IMR-90 (cell line): ENCODE measurements at regions not wholly inside any gene's neighbourhood (a gene's known extent, or its start where the extent isn't known, plus 50 kb on each side); places are given as distances from the start of the nearest gene placed in this dataset.

Experiments
- ATAC-seq: fragments of 200-7000 bp; cut with Tn5 transposase; 2 replicates; pipeline ENCODE4 v1.9.1; 2020; ENCODE audit warnings: low read depth, mild to moderate bottlenecking, moderate library complexity
- BruUV-seq: library from RNA; stranded (reverse); fragments of 400-500 nt; replicated peaks from 2 replicates; lab custom pipeline; 2021; lab: Mats Ljungman, UMichigan
- CTCF ChIA-PET: fragments of 300-600 bp; formaldehyde crosslinking; extraction: SDS; loops from one replicate; lab custom pipeline; 2021; ENCODE audit warnings: antibody characterized with exemption; lab: Yijun Ruan, JAX
- POLR2A ChIA-PET: fragments of 300-600 bp; sonication (Branson Sonifier 250); formaldehyde crosslinking; loops from one replicate; lab custom pipeline; 2022; ENCODE audit warnings: antibody characterized with exemption; ENCODE audit not compliant: unreplicated experiment; lab: Charles Lee
- DNase-seq: peaks from one replicate; pipeline ENCODE4 v3.0.0; 2013
- H2AFZ ChIP-seq: replicated peaks from 2 replicates; pipeline ENCODE3; 2013; ENCODE audit warnings: low read length, mild to moderate bottlenecking; ENCODE audit not compliant: poor library complexity
- H2AK5ac ChIP-seq: 2 replicates; pipeline ENCODE4 v1.6.1; 2013; ENCODE audit warnings: low read depth, low read length, inconsistent platforms
- H2AK9ac ChIP-seq: replicated peaks from 2 replicates; pipeline ENCODE3; 2013; ENCODE audit warnings: mild to moderate bottlenecking, low read depth, low read length, moderate library complexity; ENCODE audit not compliant: poor library complexity
- H2BK120ac ChIP-seq: 2 replicates; pipeline ENCODE4 v1.6.1; 2013; ENCODE audit warnings: low read depth, low read length, inconsistent platforms
- H2BK15ac ChIP-seq: 3 replicates; pipeline ENCODE4 v1.6.1; 2013; ENCODE audit warnings: low read depth, low read length, inconsistent platforms
- H2BK20ac ChIP-seq: 2 replicates; pipeline ENCODE4 v1.6.1; 2013; ENCODE audit warnings: low read depth, mild to moderate bottlenecking, inconsistent platforms, low read length, moderate library complexity
- H2BK5ac ChIP-seq: 2 replicates; pipeline ENCODE4 v1.6.1; 2013; ENCODE audit warnings: mild to moderate bottlenecking, low read depth, low read length, inconsistent platforms; ENCODE audit not compliant: poor library complexity, severe bottlenecking
- H3K14ac ChIP-seq: replicated peaks from 2 replicates; pipeline ENCODE4 v1.6.1; 2013; ENCODE audit warnings: low read depth, low read length, inconsistent platforms
- H3K18ac ChIP-seq: 2 replicates; pipeline ENCODE4 v1.6.1; 2013; ENCODE audit warnings: low read depth, low read length, control low read depth
- H3K23ac ChIP-seq: 2 replicates; pipeline ENCODE4 v1.6.1; 2013; ENCODE audit warnings: low read depth, low read length, inconsistent platforms
- H3K27ac ChIP-seq: 2 replicates; pipeline ENCODE4 v1.5.1; 2013; ENCODE audit warnings: mild to moderate bottlenecking, control low read depth, low read length; ENCODE audit not compliant: insufficient read depth
- H3K27me3 ChIP-seq: 2 replicates; pipeline ENCODE4 v1.6.1; 2013; ENCODE audit warnings: low read length; ENCODE audit not compliant: control insufficient read depth, insufficient read depth
- H3K36me3 ChIP-seq: 2 replicates; pipeline ENCODE4 v1.6.1; 2013; ENCODE audit warnings: low read length, mixed read lengths; ENCODE audit not compliant: control insufficient read depth, insufficient read depth
- H3K4ac ChIP-seq: 2 replicates; pipeline ENCODE4 v1.6.1; 2013; ENCODE audit warnings: low read depth, low read length, inconsistent platforms
- H3K4me1 ChIP-seq: 2 replicates; pipeline ENCODE4 v1.6.1; 2013; ENCODE audit warnings: low read length, mixed read lengths; ENCODE audit not compliant: control insufficient read depth, insufficient read depth
- H3K4me2 ChIP-seq: 2 replicates; pipeline ENCODE4 v1.6.1; 2013; ENCODE audit warnings: low read depth, mild to moderate bottlenecking, control low read depth, low read length, moderate library complexity
- H3K4me3 ChIP-seq: 2 replicates; pipeline ENCODE4 v1.5.1; 2013; ENCODE audit warnings: low read depth, mild to moderate bottlenecking, control low read depth, low read length, moderate library complexity; ENCODE audit not compliant: insufficient read depth
- H3K56ac ChIP-seq: 2 replicates; pipeline ENCODE4 v1.6.1; 2013; ENCODE audit warnings: low read length, inconsistent platforms; ENCODE audit not compliant: insufficient read depth; ENCODE audit errors: extremely low read depth
- H3K79me1 ChIP-seq, 2 experiments: 2 replicates each; pipeline ENCODE4 v1.6.1; 2013; ENCODE audit warnings: low read length in 2 of 2, inconsistent platforms in 1 of 2, low read depth in 1 of 2
- H3K9ac ChIP-seq: 2 replicates; pipeline ENCODE4 v1.6.1; 2013; ENCODE audit warnings: low read depth, low read length, control low read depth
- H3K9me1 ChIP-seq: 2 replicates; pipeline ENCODE4 v1.6.1; 2013; ENCODE audit warnings: low read length, inconsistent platforms; ENCODE audit not compliant: insufficient read depth
- H3K9me3 ChIP-seq: 2 replicates; pipeline ENCODE4 v1.6.1; 2013; ENCODE audit warnings: low read length; ENCODE audit not compliant: control insufficient read depth, insufficient read depth
- H4K20me1 ChIP-seq: 2 replicates; pipeline ENCODE4 v1.6.1; 2013; ENCODE audit warnings: low read length, inconsistent platforms; ENCODE audit not compliant: insufficient read depth
- H4K5ac ChIP-seq: 2 replicates; pipeline ENCODE4 v1.6.1; 2013; ENCODE audit warnings: mild to moderate bottlenecking, low read depth, low read length, control low read depth
- H4K8ac ChIP-seq, 2 experiments: 2 replicates each; pipeline ENCODE4 v1.6.1; 2013; ENCODE audit warnings: low read depth in 2 of 2, low read length in 2 of 2, control low read depth in 1 of 2, inconsistent platforms in 1 of 2
- H4K91ac ChIP-seq: 2 replicates; pipeline ENCODE4 v1.6.1; 2013; ENCODE audit warnings: low read depth, low read length, inconsistent platforms; ENCODE audit not compliant: insufficient read depth
- BHLHE40 ChIP-seq: fragments of 150-350 bp; IDR thresholded peaks from 2 replicates; pipeline ENCODE4 v1.6.1; 2016; ENCODE audit warnings: mild to moderate bottlenecking, low read depth, low read length
- CEBPB ChIP-seq: IDR thresholded peaks from 2 replicates; pipeline ENCODE4 v1.6.1; 2012; ENCODE audit warnings: low read depth, low read length, improper control_type of control experiment
- FOS ChIP-seq: fragments of 150-350 bp; IDR thresholded peaks from 2 replicates; pipeline ENCODE4 v1.6.1; 2016; ENCODE audit warnings: low read depth, low read length
- MAFK ChIP-seq: IDR thresholded peaks from 2 replicates; pipeline ENCODE4 v1.6.1; 2012; ENCODE audit warnings: low read depth, low read length, improper control_type of control experiment
- MXI1 ChIP-seq: IDR thresholded peaks from 2 replicates; pipeline ENCODE4 v1.6.1; 2012; ENCODE audit warnings: low read depth, mild to moderate bottlenecking, low read length, moderate library complexity, borderline replicate concordance
- POLR2A ChIP-seq: IDR thresholded peaks from 2 replicates; pipeline ENCODE4 v1.6.1; 2012; ENCODE audit warnings: mild to moderate bottlenecking, low read depth, low read length
- RAD21 ChIP-seq: IDR thresholded peaks from 2 replicates; pipeline ENCODE4 v1.6.1; 2012; ENCODE audit warnings: low read length, improper control_type of control experiment
- RCOR1 ChIP-seq: IDR thresholded peaks from 2 replicates; pipeline ENCODE4 v1.6.1; 2012; ENCODE audit warnings: mild to moderate bottlenecking, low read length, improper control_type of control experiment; ENCODE audit not compliant: insufficient replicate concordance
- RFX5 ChIP-seq: IDR thresholded peaks from 2 replicates; pipeline ENCODE4 v1.8.0; 2012; ENCODE audit warnings: low read depth, mild to moderate bottlenecking, low read length, moderate library complexity
- SMC3 ChIP-seq: fragments of 150-350 bp; IDR thresholded peaks from 2 replicates; pipeline ENCODE4 v1.6.1; 2016; ENCODE audit warnings: low read depth, mild to moderate bottlenecking, antibody characterized with exemption, low read length, moderate library complexity
- WGBS, 2 experiments: methylation state at CpG; one replicate each; pipeline versions ENCODE4 v1.1.5 to v1.1.7; 2013; ENCODE audit warnings: missing lambda C conversion rate in 2 of 2; ENCODE audit not compliant: insufficient read length in 1 of 2; ENCODE audit errors: extremely low coverage in 2 of 2; 5-methylcytosine and 5-hydroxymethylcytosine counted together
- dilution Hi-C: fragments of 300-500 bp; cut with HindIII; formaldehyde crosslinking; loops from one replicate; pipeline ENCODE4 v1.14.3; 2018; ENCODE audit warnings: low sequenced_read_pairs; ENCODE audit not compliant: unreplicated experiment
- in situ Hi-C: fragments of 300-500 bp; cut with MboI; formaldehyde crosslinking; loops from 3 replicates; pipeline ENCODE4 v1.14.3; 2019; ENCODE audit warnings: low sequenced_read_pairs, inconsistent platforms, mixed read lengths
- intact Hi-C: fragments of 100-400 bp; cut with micrococcal nuclease; formaldehyde crosslinking; loops from 2 replicates; pipeline ENCODE4 v1.10.0; 2022
- TF ChIP-seq, protein P1 (sequence below): conservative IDR thresholded peaks from 2 replicates; pipeline ENCODE4 v1.5.1; 2012; ENCODE audit warnings: mild to moderate bottlenecking, low read depth, low read length, improper control_type of control experiment
- TF ChIP-seq, protein P2 (sequence below): fragments of 150-350 bp; IDR thresholded peaks from 2 replicates; pipeline ENCODE4 v1.6.1; 2017; ENCODE audit warnings: mild to moderate bottlenecking, antibody characterized with exemption, low read length, low read depth

DNA sequence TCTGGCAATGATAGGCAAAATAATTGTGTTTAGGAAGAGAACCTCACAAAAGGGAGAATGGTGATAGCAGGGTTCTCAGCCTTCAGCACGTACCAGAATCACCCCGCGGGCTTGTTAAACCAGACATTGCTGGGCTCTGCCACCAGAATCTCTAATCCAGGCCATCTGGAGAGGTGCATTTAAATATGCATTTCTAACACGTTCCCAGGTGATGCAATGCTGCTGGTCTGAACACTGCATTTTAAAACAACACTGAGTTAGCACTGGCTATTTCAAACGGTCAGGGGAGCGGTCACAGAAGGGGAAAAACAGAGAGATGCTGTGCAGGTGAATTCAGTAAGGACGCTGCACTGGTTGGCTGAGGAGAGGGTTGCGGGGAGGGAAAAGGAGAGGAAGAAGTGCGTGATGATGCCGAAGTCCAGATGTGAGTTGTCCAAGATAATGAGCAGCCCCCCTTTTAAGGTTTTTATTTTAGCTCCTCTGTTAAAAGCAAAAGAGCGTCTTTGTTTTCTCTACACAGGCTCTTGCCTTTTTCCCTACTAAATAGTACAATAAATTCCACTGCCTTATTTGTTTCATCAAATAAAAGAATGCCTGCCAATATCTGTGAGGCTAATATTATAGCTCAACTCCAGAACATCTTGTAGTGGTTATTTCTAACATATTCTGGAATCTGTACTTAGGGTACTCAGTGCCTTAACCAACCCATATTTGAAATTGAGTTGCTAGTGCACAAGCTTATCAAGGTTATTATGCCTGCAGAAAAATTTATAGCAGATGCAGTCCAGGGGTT, 109.6 kb upstream of the POU2AF2 start:
- Histone ChIP-seq H3K79me1 (no peaks in the 10 kb centered on the region), H3K9ac (no peak overlapping the region), H3K56ac (no peak overlapping the region), H3K4me2 (no peak overlapping the region), H2BK120ac (no peak overlapping the region), H4K8ac (no peak overlapping the region), H3K4me1 (no peaks in the 10 kb centered on the region), H3K27ac (no peak overlapping the region), H4K91ac (no peak overlapping the region), H3K14ac (no peak overlapping the region), H3K27me3 (no peaks in the 10 kb centered on the region), H3K23ac (no peak overlapping the region), H2BK5ac (no peak overlapping the region), H3K4me3 (no peak overlapping the region), H3K36me3 (no peaks in the 10 kb centered on the region), H2AK5ac (no peak overlapping the region), H2BK15ac (no peak overlapping the region), H2AK9ac (no peak overlapping the region), H4K5ac (no peak overlapping the region), H2AFZ (peak overlapping the region; percentile 44), H2BK20ac (no peak overlapping the region), H3K9me3 (no peaks in the 10 kb centered on the region), H3K18ac (no peak overlapping the region), H3K9me1 (no peaks in the 10 kb centered on the region), H3K4ac (no peak overlapping the region), H4K20me1 (no peaks in the 10 kb centered on the region)
- DNase-seq (no peak), ATAC-seq (no peak)
- WGBS, 2 experiments = 81% methylated on average over 5 of the region's 11 CpGs; no CpG with 5 or more reads in 1 of the 2 experiments
- BruUV-seq = no TSS peak
- TF ChIP-seq MAFK (no peak), CEBPB (no peak), POLR2A (no peak), SMC3 (no peak), BHLHE40 (no peak), MXI1 (no peak), RFX5 (no peak), FOS (no peak), RCOR1 (no peak), RAD21 (no peak)
- TF ChIP-seq, protein P1, sequence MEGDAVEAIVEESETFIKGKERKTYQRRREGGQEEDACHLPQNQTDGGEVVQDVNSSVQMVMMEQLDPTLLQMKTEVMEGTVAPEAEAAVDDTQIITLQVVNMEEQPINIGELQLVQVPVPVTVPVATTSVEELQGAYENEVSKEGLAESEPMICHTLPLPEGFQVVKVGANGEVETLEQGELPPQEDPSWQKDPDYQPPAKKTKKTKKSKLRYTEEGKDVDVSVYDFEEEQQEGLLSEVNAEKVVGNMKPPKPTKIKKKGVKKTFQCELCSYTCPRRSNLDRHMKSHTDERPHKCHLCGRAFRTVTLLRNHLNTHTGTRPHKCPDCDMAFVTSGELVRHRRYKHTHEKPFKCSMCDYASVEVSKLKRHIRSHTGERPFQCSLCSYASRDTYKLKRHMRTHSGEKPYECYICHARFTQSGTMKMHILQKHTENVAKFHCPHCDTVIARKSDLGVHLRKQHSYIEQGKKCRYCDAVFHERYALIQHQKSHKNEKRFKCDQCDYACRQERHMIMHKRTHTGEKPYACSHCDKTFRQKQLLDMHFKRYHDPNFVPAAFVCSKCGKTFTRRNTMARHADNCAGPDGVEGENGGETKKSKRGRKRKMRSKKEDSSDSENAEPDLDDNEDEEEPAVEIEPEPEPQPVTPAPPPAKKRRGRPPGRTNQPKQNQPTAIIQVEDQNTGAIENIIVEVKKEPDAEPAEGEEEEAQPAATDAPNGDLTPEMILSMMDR = no peak
- TF ChIP-seq, protein P2, sequence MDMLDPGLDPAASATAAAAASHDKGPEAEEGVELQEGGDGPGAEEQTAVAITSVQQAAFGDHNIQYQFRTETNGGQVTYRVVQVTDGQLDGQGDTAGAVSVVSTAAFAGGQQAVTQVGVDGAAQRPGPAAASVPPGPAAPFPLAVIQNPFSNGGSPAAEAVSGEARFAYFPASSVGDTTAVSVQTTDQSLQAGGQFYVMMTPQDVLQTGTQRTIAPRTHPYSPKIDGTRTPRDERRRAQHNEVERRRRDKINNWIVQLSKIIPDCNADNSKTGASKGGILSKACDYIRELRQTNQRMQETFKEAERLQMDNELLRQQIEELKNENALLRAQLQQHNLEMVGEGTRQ = no peak
- intact Hi-C loops = no loop called here
- ChIA-PET CTCF (interaction anchor here (0.9 kb wide), 1 partner anchor 611 kb away, joined by 3 read pairs; no protein-coding TSS in a partner anchor), POLR2A (no interaction called here)
- dilution Hi-C loops = no loop called here
- in situ Hi-C loops = no loop called here
